Left ventricle myocardium inferior (tissue), 1 donor: ENCODE measurements at regions not wholly inside any gene's neighbourhood (a gene's known extent, or its start where the extent isn't known, plus 50 kb on each side); places are given as distances from the start of the nearest gene placed in this dataset.
"Not testable (repeated sequence)": the region's sequence is repeated elsewhere in the genome, so short reads cannot be mapped to it uniquely, and the experiment has no call there.

Experiments
- DNase-seq: peaks from one replicate; pipeline ENCODE4 v3.0.0-alpha.2; 2020
- H3K27ac ChIP-seq: fragments of 200-600 bp; replicated peaks from 2 replicates; pipeline ENCODE4 v1.8.0; 2021
- H3K27me3 ChIP-seq: fragments of 200-600 bp; 2 replicates; pipeline ENCODE4 v1.8.0; 2021; ENCODE audit warnings: low read depth
- H3K36me3 ChIP-seq: fragments of 200-600 bp; 2 replicates; pipeline ENCODE4 v1.8.0; 2021
- H3K4me1 ChIP-seq: fragments of 200-600 bp; 2 replicates; pipeline ENCODE4 v1.8.0; 2021
- H3K4me3 ChIP-seq: fragments of 200-600 bp; 2 replicates; pipeline ENCODE4 v1.8.0; 2021; ENCODE audit warnings: mild to moderate bottlenecking, moderate library complexity
- H3K9me3 ChIP-seq: fragments of 200-600 bp; replicated peaks from 2 replicates; pipeline ENCODE4 v1.8.0; 2021
- CTCF ChIP-seq: fragments of 200-600 bp; IDR thresholded peaks from 2 replicates; pipeline ENCODE4 v1.8.0; 2021; ENCODE audit warnings: antibody characterized with exemption, mild to moderate bottlenecking, borderline replicate concordance
- intact Hi-C: fragments of 100-400 bp; cut with micrococcal nuclease; formaldehyde crosslinking; loops from one replicate; pipeline ENCODE4 v1.11.0; 2022
- donor health status: DM: no; HTN: yes; CAD: no; lungs with severe emphysema.

GRCh38 chr12:124469193-124469888, 98.1 kb downstream of the NCOR2 start:
- DNase-seq, result no peak
- intact Hi-C loops, result no loop called here
- Histone ChIP-seq H3K4me3 (no peak overlapping the region), H3K4me1 (peaks cover 25% of the 10 kb centered on the region), H3K27me3 (no peaks in the 10 kb centered on the region), H3K36me3 (peaks cover 72% of the 10 kb centered on the region), H3K27ac (no peak overlapping the region), H3K9me3 (peaks cover 19% of the 10 kb centered on the region)
- TF ChIP-seq CTCF, result peak; percentile 70

GRCh38 chr12:124467549-124467948, 99.9 kb downstream of the NCOR2 start:
- H3K9me3 ChIP-seq, result peaks cover 12% of the 10 kb centered on the region
- H3K4me3 ChIP-seq, H3K27ac ChIP-seq, H3K27me3 ChIP-seq, intact Hi-C loops, DNase-seq: not testable (repeated sequence)
- peaks cover 58% of the 10 kb centered on the region for H3K36me3 ChIP-seq
- H3K4me1 ChIP-seq, result peaks cover 26% of the 10 kb centered on the region

- H3K4me3 ChIP-seq, result no peak overlapping the region
- H3K9me3 ChIP-seq, result peaks cover 10% of the 10 kb centered on the region
- intact Hi-C loops, result no loop called here
- H3K36me3 ChIP-seq, result peaks cover 53% of the 10 kb centered on the region
- peak; percentile 71 for DNase-seq
- peaks cover 26% of the 10 kb centered on the region for H3K4me1 ChIP-seq
- TF ChIP-seq CTCF, result peak; percentile 28
- peak overlapping the region; percentile 67 for H3K27ac ChIP-seq
- no peaks in the 10 kb centered on the region for H3K27me3 ChIP-seq
Measured at GRCh38 chr12:124466216-124467128, 100.9 kb downstream of the NCOR2 start.

GRCh38 chr12:124465473-124465872, 101.9 kb downstream of the NCOR2 start:
- H3K4me1 ChIP-seq, result peaks cover 26% of the 10 kb centered on the region
- H3K27me3 ChIP-seq, result no peaks in the 10 kb centered on the region
- no peak for DNase-seq
- peaks cover 10% of the 10 kb centered on the region for H3K9me3 ChIP-seq
- H3K36me3 ChIP-seq, result peaks cover 47% of the 10 kb centered on the region
- intact Hi-C loops, result no loop called here
- no peak for TF ChIP-seq CTCF
- H3K27ac ChIP-seq, result peak overlapping the region; percentile 67
- H3K4me3 ChIP-seq, result no peak overlapping the region

GRCh38 chr12:124464830-124465229, 102.6 kb downstream of the NCOR2 start:
- DNase-seq, result no peak
- Histone ChIP-seq H3K27ac (peak overlapping the region; percentile 1), H3K9me3 (peaks cover 10% of the 10 kb centered on the region)

More at GRCh38 chr12:124464830-124465229, 102.6 kb downstream of the NCOR2 start:
- intact Hi-C loops, result no loop called here
- peaks cover 47% of the 10 kb centered on the region for H3K36me3 ChIP-seq
- TF ChIP-seq CTCF, result no peak
- H3K27me3 ChIP-seq, result no peaks in the 10 kb centered on the region
- no peak overlapping the region for H3K4me3 ChIP-seq
- H3K4me1 ChIP-seq, result peaks cover 26% of the 10 kb centered on the region
